Endothelial cell of umbilical vein (primary cell): ENCODE measurements at regions not wholly inside any gene's neighbourhood (a gene's known extent, or its start where the extent isn't known, plus 50 kb on each side); places are given as distances from the start of the nearest gene placed in this dataset.

Source experiments
- POLR2A ChIP-seq: IDR thresholded peaks from 2 replicates; pipeline ENCODE4 v1.6.1; 2012; ENCODE audit warnings: low read depth, mild to moderate bottlenecking, control low read depth, low read length
- TF ChIP-seq, protein P1 (sequence below), 2 donors: IDR thresholded peaks; 1 replicate in 1 of 2; 2 replicates in 1 of 2; pipeline ENCODE4 v1.5.1; 2011; ENCODE audit warnings: low read length in 2 of 2, mild to moderate bottlenecking in 2 of 2, moderate library complexity in 2 of 2, control low read depth in 1 of 2, inconsistent platforms in 1 of 2, low read depth in 1 of 2; ENCODE audit not compliant: insufficient read depth in 1 of 2; ENCODE audit errors: extremely low read depth in 1 of 2
- TF ChIP-seq, protein P2 (sequence below): IDR thresholded peaks from 2 replicates; pipeline ENCODE4 v1.6.1; 2011; ENCODE audit not compliant: insufficient read depth, insufficient read length

- no peak for TF ChIP-seq POLR2A
- TF ChIP-seq, protein P1, sequence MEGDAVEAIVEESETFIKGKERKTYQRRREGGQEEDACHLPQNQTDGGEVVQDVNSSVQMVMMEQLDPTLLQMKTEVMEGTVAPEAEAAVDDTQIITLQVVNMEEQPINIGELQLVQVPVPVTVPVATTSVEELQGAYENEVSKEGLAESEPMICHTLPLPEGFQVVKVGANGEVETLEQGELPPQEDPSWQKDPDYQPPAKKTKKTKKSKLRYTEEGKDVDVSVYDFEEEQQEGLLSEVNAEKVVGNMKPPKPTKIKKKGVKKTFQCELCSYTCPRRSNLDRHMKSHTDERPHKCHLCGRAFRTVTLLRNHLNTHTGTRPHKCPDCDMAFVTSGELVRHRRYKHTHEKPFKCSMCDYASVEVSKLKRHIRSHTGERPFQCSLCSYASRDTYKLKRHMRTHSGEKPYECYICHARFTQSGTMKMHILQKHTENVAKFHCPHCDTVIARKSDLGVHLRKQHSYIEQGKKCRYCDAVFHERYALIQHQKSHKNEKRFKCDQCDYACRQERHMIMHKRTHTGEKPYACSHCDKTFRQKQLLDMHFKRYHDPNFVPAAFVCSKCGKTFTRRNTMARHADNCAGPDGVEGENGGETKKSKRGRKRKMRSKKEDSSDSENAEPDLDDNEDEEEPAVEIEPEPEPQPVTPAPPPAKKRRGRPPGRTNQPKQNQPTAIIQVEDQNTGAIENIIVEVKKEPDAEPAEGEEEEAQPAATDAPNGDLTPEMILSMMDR (IDR thresholded peaks at IDR 0.05; ENCODE audit: extremely low read depth in 1 of 2, insufficient read depth in 1 of 2, low read depth in 1 of 2, low read length in 2 of 2): no peak
- TF ChIP-seq, protein P2, sequence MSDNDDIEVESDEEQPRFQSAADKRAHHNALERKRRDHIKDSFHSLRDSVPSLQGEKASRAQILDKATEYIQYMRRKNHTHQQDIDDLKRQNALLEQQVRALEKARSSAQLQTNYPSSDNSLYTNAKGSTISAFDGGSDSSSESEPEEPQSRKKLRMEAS: no peak
Observed at GRCh38 chr1:98352378-98352777, 309.1 kb upstream of the SNX7 start.
